ENCODE measurements at regions not wholly inside any gene's neighbourhood (a gene's known extent, or its start where the extent isn't known, plus 50 kb on each side); places are given as distances from the start of the nearest gene placed in this dataset.

DNA sequence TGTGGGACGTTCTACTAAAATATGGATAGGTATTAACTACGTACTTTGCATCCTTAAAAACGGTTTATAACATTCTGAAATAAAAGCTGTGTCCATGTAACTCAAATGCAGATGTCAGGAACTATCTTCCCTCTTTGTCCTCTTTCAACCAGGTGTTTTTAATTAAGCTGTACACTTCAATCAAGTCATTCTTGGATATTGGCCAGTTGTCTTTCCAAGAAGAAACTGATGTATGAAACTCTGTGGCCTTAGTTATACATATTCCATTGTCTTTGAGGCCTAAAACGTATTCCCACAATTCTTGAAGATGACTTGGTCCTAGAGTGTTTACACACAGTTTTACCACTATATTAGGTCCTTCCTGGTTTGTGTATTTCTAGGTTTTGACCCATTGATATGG lies 249.0 kb upstream of the CNTN5 start:
- no peak for TF ChIP-seq CTCF (IDR thresholded peaks at IDR 0.05)
- TF ChIP-seq POLR2A (IDR thresholded peaks at IDR 0.05): no peak
- no peak for TF ChIP-seq POLR2AphosphoS5 (IDR thresholded peaks at IDR 0.05)
